8988T (cell line): ENCODE measurements at regions not wholly inside any gene's neighbourhood (a gene's known extent, or its start where the extent isn't known, plus 50 kb on each side); places are given as distances from the start of the nearest gene placed in this dataset.
A peak's percentile ranks its signal among the peaks of the same experiment; 100 is the strongest.

Source experiments
- DNase-seq: peaks from one replicate; pipeline ENCODE4 v3.0.0; 2011

GRCh38 chr15:62591842-62592838 is 427.1 kb upstream of the C2CD4B start:
- DNase-seq: no peak

- no peak for DNase-seq
These were observed 427.8 kb upstream of the C2CD4B start for GRCh38 chr15:62592920-62593319.

GRCh38 chr15:62593681-62594399 is 428.8 kb upstream of the C2CD4B start:
- DNase-seq: no peak

GRCh38 chr15:62598217-62598616 is 433.1 kb upstream of the C2CD4B start:
- DNase-seq: no peak

- DNase-seq: no peak
These were observed 435.0 kb upstream of the C2CD4B start for GRCh38 chr15:62599791-62600777.

- DNase-seq: no peak
These were observed 436.9 kb upstream of the C2CD4B start for GRCh38 chr15:62601777-62602545.

- DNase-seq: no peak
These were observed 438.7 kb upstream of the C2CD4B start for GRCh38 chr15:62603742-62604141.

- no peak for DNase-seq
These were observed 437.3 kb upstream of the TPM1 start for GRCh38 chr15:62605282-62605681.

- DNase-seq: no peak
These were observed 436.0 kb upstream of the TPM1 start for GRCh38 chr15:62606376-62607113.

GRCh38 chr15:62607114-62607462 is 435.5 kb upstream of the TPM1 start:
- DNase-seq: no peak

- DNase-seq: no peak
These were observed 434.9 kb upstream of the TPM1 start for GRCh38 chr15:62607643-62608042.

GRCh38 chr15:62608369-62608768 is 434.2 kb upstream of the TPM1 start:
- no peak for DNase-seq

- no peak for DNase-seq
These were observed 432.2 kb upstream of the TPM1 start for GRCh38 chr15:62610265-62610869.

GRCh38 chr15:62611002-62611401 is 431.5 kb upstream of the TPM1 start:
- DNase-seq: no peak

GRCh38 chr15:62612183-62612733 is 430.3 kb upstream of the TPM1 start:
- no peak for DNase-seq

GRCh38 chr15:62612771-62613170 is 429.8 kb upstream of the TPM1 start:
- DNase-seq: no peak

GRCh38 chr15:62616746-62617145 is 425.8 kb upstream of the TPM1 start:
- no peak for DNase-seq

- no peak for DNase-seq
These were observed 424.8 kb upstream of the TPM1 start for GRCh38 chr15:62617741-62618140.

GRCh38 chr15:62618432-62618831 is 424.1 kb upstream of the TPM1 start:
- peak; percentile 6 for DNase-seq

- DNase-seq: no peak
These were observed 423.6 kb upstream of the TPM1 start for GRCh38 chr15:62618846-62619504.
